Suppressor macrophage treated with lipopolysaccharide for 4 hours (primary cell): ENCODE measurements at regions not wholly inside any gene's neighbourhood (a gene's known extent, or its start where the extent isn't known, plus 50 kb on each side); places are given as distances from the start of the nearest gene placed in this dataset.
"Not testable (repeated sequence)": the region's sequence is repeated elsewhere in the genome, so short reads cannot be mapped to it uniquely, and the experiment has no call there.

Experiments
- DNase-seq: peaks from one replicate; pipeline ENCODE4 v3.0.0-alpha.2; 2020

DNA sequence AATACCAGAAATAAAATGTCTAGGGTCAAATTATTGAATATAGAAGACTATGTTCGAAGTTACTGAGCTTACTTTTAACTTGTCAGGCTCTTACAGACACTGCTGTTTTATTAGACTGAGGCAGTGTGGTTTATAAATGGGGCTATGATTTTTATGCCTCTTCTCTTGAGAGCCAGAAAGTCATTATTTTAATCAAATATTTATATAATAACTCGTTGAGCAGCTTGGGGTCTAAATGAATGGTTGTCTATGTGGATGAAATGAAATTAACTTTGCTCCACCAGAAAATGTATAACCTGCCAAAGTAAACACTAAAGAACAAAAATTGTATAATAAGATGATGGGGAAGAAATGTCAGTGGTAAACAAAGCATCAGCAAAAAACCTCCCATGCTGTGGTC is 175.6 kb upstream of the THSD7A start:
- no peak for DNase-seq

DNA sequence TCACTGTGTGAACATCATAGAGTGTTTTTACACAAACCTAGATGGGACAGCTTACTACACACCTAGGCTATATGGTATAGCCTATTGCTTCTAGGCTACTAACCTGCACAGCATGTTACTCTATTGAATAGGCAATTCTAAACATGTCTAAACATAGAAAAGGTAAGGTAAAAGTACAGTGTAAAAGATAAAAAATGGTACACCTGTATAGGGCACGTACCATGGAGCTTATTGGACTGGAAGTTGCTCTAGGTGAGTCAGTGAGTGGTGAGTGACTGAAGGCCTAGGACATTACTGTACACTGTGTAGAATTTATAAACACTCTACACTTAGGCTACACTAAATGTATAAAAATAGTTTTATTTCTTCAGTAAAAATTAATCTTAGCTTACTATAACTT is 182.0 kb upstream of the THSD7A start:
- no peak for DNase-seq

DNA sequence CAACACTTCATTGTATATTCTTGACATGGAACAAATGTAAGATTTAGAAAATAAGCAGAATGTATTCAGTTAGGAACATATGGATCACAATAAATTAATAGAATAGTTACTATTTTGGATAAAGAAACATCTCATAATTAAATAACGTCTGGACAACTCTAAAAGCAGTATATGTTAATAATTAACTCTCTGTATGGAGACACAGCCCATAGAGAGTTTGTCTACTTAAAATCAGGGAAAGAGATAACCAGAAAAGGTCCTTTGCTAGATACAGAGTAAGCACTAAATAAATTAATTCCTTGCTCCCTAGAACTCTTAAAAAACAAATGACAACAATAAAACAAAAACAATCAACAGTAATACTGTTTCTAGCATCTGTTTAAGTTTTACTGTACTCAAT is 184.4 kb upstream of the THSD7A start:
- no peak for DNase-seq

DNA sequence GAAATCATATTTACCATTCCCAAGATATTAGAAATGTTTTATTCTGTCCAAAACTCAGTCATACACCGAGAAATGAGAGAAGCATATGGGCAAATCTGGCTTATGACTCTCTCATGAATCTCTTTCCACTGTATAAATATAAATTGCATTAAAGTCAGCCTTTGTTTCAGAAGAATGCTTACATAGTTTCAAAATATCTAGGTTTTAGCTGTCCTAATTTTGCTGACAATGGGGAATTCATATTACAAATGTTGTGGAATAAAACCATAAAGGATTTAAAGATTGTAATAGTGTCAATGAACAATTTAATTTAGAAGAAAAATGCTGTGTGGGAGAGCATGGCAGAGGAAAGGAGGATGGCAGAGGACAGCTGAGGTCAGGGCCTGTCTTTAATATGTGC is 185.0 kb upstream of the THSD7A start:
- no peak for DNase-seq

DNA sequence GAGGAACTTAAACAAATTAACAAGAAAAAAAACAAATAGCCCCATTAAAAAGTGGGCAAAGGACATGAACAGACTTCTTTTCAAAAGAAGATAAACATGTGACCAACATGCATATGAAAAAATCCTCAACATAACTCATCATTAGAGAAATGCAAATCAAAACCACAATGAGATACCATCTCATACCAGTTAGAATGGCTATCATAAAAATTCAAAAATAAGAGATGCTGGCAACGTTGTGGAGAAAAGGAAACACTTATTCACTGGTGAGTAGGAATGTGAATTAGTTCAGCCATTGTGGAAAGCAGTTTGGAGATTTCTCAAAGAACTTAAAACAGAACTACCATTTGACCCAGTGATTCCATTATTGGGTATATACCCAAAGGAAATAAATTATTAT is 189.1 kb upstream of the TMEM106B start:
- not testable (repeated sequence) for DNase-seq

DNA sequence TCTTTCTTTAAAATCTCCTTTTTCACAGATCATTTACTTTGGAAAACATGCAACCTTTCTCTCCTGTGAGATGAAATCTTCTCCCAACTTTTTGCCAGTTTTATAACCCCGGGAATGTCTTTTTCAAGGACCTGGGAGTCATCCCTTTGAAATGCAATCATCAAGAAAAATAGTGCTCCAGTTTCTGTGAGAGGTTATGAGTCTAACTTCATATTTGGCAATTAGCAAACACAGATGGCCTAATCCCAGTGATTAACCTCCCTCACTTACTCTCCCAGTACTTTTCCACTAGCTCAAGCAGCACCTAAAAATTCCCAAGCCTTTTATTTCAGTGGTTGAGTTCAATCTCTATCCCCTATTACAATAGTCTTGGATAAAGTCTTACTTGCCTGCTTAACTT is 185.8 kb upstream of the TMEM106B start:
- DNase-seq: no peak

DNA sequence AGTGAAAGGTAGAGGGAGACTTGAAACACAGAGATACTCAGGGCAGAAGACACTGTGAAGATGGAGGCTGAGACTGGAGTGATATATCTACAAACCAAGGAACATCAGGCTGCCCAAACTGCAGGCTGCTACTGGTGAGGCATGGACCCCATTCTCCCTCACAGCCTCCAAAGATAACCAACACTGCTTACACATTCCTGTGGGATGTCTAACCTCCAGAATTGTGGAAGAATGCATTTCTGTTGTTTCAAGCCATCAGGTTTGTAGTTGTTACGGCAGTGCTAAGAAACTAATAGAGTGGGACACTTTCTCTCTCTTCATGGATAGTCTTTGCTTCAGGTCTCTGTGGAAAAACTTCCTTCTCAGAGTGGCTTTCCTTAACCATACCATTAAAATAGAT is 182.6 kb upstream of the TMEM106B start:
- DNase-seq: no peak

DNA sequence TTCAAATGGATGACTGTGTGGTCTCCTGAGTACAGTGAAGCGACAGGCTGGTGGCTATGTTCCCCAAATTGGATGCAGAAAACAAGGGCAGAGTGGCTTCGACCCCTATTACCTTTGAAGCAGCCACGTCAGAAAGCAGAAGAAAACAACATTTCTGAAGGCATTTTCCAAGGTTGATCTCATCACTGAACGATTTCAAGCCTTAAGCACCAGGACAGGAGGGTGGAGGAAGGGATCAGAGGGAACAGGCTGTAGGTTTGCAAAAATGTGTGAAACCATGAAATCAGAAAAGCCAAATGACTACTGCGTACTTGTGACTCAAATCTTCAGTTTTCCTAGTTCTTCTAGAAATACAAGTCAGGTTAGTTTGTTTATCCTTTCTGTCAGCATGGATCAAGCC is 181.0 kb upstream of the TMEM106B start:
- DNase-seq: no peak

DNA sequence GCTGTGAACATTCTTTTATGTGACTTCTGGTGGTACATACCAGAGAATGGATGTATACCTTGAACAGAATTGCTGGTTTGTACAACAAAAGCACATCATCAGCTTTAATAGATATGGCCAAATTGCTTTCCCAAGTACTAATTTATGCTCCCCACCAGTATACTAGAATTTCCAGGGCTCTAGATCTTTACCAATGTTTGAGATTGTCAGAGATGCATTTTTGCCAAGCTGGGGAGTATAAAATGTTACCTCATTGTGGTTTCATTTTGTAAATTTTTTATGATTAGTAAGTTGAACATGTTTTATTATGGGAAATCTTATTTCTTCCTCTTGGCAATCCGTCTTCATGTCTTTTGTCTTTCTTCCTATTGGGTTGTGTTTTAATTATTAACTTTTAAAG is 179.9 kb upstream of the TMEM106B start:
- DNase-seq: no peak

DNA sequence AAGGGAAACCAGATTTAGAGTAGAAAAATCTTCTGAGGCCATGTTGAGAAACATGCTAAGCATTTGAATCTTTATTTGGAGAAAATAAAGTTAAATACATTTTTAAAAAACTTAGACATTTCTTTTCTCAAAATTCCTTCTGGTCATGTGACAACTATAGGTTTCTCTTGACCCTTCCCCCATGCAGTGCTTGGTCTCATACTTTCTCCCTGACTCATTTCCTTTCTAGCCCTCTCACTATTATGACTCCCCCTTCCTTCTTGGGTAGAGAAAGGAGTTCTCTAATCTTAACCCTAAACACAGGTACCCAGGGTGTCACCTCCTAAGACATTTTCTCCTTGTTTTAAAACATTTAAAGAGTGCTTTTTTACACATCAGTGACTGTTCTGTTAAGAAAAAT is 179.5 kb upstream of the TMEM106B start:
- DNase-seq: no peak

DNA sequence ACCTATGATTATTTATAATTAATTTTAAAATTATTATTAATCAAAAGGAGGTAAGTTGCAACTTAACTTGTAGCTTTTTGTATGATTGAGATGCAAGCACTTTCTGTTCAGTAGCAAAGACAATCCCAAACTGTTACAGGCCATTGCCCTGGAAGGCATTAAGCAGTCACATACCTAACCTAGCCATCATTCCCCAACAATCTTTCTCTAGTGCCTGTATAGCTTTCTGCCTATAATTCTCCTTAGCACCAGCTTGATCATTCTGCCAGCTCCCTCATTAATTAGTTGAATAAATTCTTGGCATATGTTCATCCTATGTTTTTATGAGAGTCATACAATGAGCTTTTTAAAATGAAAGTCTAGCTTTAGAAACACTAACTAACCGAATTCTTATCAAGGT is 178.9 kb upstream of the TMEM106B start:
- DNase-seq: no peak

DNA sequence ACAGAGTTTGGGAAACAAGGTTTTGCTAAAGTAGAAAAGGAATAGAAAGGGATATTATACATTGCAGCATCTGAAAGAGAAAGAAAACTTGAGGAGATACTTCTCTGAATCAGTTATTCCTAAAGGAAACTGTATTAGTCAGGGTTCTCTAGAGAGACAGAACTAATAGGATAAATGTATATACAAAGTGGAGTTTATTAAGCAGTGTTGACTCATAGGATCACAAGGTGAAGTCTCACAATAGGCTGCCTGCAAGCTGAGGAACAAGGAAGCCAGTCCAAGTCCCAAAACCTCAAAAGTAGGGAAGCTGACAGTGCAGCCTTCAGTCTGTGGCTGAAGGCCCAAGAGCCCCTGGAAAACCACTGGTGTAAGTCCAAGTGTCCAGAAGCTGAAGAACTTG is 167.6 kb upstream of the TMEM106B start:
- peak; percentile 2 for DNase-seq

DNA sequence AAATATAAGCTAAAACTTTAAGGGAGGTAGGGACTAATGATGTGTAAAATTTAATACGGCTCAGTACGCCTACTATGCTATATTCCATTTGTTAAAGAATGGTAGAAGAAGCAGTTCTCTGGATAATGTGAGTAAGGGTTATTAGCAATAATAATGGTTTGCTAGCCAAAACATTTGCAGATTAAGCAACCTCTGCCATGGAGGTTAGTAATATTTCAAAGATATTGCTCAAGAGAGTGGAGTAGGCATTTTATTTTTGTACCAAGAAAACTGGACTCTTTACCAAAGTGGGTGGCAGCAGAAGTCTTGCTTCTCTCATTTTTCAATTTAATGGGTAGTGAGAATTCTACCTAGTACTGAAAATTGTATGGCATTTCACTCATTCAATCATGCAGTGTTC is 158.9 kb upstream of the TMEM106B start:
- DNase-seq: no peak

DNA sequence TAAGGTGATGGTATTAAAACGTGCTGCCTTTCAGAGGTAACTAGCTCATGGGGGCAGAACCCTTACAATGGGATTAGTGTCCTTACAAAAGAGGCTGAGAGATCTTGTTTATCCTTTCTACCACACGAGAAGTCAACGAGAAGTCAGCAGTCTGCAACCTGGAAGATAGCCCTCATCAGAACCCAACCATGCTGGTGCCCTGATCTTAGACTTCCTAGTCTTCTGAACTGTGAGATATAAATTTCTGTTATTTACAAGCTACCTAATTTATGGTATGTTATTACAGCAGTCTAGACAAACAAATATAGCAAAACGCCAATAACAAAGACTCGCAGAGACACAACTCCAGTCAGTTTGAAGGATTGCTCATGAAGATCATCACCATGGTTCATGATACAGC is 157.5 kb upstream of the TMEM106B start:
- no peak for DNase-seq

DNA sequence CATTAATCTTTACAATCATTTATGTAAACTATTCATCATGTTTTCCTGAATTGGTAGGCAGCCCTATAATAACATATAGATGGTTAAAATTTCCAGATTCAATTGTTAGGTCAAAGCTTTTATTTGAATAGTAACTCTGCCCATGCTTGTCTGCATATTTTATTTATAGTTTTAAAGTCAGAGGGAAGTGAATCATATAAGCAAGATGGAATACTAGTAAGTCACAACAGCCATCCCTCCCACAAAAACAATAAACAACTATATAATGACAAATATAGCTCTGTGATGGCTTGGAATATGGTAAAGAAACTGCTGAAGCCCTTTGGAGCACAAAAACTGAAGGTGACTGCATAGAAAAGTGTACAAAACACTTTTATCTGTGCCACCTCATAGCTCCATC is 156.3 kb upstream of the TMEM106B start:
- no peak for DNase-seq

DNA sequence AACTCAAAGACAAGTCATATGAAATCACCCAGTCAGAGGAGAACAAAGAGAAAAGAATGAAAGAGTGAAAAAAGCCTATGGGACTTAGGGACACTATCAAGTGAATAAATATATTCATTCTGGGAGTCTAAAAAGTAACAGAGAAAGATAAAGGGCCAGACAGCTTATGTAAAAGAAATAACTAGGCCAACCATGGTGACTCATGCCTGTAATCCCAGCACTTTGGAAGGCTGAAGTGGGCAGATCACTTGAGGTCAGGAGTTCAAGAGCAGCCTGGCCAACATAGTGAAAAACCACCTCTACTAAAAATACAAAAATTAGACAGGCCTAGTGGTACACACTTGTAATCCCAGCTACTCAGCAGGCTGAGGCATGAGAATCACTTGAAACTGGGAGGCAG is 154.7 kb upstream of the TMEM106B start:
- DNase-seq: no peak

DNA sequence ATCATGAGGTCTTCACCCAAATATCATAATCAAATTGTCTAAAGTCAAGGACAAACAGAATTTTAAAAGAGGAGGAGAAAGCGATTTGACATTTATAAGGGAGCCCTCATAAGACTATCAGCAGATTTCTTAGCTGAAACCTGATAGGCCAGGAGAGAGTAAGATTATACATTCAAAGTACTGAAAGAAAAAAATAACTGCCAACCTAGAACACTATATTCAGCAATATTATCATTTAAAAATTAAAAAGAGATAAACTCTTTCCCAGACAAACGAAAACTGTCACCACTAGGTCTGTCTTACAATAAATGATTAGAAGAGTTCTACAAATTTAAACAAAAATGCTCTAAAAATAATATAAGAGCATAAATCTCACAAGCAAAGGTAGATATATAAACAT is 154.1 kb upstream of the TMEM106B start:
- no peak for DNase-seq

DNA sequence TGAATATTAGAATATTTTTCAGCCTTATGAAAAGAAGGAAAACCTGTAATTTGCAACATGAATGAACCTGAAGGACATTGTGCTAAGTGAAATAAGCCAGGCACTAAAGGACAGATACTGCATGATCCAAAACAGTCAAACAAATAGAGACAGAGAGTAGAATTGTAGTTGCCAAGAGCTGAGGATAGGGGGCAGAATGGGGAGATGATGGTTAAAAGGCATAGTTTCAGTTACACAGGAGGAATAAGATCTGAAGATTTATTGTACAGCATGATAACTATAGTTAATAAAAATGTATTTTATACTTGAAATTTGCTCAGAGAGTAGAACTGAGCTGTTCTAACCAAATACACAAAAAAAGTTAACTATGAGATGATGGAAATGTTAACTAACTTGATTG is 149.0 kb upstream of the TMEM106B start:
- peak; percentile 3 for DNase-seq

DNA sequence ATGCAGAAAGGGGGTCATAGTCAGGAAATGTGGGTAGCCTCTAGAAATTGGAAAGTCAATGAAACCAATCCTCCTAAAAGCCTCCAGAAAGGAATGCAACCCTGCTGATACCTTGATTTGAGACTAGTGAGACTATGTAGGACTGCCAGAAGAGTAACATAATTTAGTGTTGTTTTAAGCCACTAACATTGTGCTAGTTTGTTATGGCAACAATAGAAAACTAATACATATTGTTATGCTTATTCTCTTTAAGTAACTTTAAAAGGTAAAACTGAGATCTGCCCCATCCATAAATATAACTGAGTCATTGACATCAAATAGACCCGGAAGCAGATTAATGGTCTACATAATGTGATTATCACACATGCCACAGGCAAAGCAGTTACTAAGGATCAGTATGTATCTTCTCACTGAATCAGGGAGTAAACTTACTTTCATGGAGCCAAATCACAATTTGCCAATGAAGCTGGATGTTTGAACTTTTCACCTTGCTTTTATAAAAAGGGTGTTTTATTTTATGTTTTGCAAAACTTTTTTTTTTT is 146.4 kb upstream of the TMEM106B start:
- no peak for DNase-seq

DNA sequence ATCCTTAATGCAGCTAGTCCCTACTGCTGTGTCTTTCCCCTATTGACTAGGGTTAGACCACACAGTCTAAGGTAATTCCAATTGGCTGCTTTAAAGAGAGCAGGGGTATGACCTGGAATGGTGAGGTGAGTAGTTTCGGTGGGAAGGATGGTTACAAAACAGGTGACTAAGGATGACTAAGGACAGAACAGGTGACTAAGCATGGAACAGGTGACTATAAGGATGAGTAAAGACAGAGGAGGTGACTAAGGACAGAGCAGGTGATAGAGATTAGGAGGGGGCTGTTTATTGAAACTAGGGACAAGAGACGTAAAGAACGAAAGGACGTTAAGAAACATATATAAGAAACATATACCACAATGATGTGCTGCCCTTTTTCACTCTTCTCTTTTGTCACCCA is 145.1 kb upstream of the TMEM106B start:
- DNase-seq: no peak

DNA sequence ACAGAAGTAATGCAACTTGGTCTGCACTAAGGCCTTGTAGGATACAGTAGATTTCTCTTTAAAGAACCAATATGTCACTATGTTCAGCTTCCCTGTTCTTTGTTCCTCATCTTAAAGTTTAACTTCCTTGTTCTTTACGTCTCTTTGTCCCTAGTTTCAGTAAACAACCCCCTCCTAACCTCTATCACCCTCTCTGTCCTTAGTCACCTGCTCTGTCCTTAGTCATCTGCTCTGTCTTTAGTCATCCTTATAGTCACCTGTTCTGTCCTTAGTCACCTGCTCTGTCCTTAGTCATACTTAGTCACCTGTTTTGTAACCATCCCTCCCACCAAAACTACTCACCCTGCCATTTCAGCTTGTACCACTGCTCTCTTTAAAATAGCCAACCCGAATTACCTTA is 144.6 kb upstream of the TMEM106B start:
- peak; percentile 58 for DNase-seq

DNA sequence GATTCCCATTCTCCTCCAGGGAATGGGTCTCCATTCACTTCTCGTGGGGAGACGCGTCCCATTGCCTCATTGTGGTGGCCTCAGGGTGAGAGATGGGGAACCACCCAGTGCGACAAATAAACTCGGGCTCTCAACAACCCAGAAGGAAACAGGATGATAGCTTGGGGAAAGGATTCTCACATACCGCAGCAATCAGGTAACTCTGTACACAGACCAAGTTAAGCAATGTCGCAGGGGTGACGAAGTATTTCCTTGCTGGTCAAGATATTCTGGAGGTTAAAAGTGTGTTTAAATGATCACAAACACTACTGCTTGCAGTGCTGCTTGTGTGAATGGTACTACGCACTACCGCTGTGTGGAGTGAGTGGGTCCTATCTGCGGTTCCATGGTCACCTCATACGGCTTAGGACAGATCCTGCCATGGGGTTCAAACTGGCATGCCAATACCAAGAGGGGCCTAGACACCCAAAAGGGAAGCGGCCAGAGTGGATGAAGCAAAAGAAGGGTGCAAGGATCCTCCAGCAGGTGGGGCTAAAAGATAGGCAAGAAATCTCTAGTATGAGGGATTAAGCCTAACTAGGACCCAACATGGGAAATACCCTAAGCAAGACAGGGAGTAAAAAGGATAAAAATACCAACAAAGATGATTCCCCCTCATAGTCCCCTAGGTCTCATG is 143.8 kb upstream of the TMEM106B start:
- DNase-seq: peak; percentile 49

DNA sequence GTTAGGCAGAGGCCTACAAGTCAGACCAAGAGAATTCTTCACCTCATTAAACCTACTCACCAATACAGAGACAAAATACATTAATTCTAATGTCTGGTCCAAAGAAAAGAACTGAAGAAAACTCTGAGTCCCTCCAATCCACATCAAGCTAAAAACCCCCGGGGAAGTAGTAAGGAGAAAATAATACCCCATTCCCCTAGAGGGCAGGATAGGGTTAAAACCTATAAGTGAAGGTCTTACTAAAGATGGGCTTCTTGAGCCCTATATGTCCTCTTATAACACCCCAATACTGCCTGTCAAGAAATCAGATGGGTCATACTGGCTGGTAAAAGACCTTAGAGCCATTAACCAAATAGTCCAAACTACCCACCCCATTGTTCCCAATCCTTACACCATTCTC is 141.3 kb upstream of the TMEM106B start:
- no peak for DNase-seq

DNA sequence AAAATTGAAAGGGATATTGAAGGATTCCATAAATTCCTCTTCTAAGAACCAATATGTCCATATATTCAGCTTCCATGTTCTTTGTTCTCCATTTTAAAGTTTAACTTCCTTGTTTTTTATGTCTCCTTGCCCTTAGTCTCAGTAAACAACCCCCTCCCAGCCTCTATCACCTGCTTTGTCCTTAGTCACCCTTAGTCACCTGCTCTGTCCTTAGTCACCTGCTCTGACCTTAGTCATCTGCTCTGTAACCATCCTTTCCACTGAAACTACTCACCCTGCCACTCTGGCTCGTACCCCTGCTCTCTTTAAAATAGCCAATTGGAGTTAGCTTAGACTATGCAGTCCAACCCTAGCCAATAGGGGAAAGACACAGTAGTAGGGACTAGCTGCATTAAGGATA is 136.2 kb upstream of the TMEM106B start:
- no peak for DNase-seq

DNA sequence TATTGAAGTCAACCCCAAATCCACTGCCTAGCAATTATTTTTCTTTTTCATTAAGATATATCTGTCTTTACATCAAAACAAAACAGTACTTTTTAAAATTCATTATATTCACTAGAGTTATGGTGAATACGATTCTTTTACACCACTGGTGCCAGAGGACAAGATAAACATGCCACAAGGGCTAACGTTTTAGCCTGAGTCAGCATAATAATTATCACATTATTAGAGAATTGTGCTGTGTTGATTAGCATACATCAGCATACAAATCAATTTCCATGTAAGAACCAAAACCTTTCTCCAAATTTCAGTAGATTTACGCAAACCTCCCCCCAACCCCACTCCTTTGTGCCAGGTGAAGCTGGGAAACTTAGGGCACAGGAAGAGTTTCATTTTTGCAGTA is 131.1 kb upstream of the TMEM106B start:
- no peak for DNase-seq

DNA sequence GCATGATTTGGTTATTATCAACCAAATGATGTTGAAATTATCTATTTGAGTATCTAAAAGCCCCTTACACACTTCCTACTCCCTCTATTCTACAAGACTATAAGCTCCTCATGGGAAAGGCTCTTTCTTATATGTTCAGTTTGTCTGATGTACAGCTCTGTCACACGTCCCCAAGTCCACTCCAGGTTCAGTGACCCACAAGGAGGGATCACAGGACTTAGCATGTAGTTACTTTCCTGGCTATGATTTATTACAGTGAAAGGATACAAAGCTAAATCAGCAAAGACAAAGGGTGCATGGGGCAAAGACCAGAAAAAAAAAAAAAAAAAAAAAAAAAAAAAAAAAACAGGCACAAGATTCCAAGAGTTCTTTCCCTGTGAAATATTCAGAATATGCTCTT is 125.6 kb upstream of the TMEM106B start:
- no peak for DNase-seq
